NK-92 treated with Interleukin-12 subunit alpha and Interleukin-12 subunit beta, amount 100 ng/mL, for 24 hours (cell line): ENCODE measurements at regions not wholly inside any gene's neighbourhood (a gene's known extent, or its start where the extent isn't known, plus 50 kb on each side); places are given as distances from the start of the nearest gene placed in this dataset.
"Not testable (repeated sequence)": the region's sequence is repeated elsewhere in the genome, so short reads cannot be mapped to it uniquely, and the experiment has no call there.

Experiments used
- DNase-seq: peaks from one replicate; lab custom pipeline; 2025; lab: John Stamatoyannopoulos, UW

DNA sequence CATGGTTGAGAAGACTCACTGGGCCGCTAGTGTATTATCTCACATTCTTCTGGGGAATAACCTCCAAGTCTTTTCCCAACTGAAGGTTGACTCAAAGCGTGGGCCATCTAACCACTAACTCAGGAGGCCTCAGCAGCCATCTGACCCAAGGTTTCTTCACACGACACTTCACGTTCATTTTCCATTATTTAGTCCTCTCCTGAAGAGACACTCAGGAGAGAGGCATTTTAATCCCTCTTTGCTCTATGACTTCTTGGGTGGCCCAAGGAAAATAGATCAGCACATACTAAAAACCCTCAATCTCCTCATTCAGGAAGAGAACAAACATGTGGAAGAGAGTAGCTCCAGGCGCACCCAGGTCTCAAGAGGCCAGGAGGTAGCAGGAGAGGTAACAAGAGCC, 252.8 kb upstream of the FOXF1 start:
- DNase-seq = no peak

DNA sequence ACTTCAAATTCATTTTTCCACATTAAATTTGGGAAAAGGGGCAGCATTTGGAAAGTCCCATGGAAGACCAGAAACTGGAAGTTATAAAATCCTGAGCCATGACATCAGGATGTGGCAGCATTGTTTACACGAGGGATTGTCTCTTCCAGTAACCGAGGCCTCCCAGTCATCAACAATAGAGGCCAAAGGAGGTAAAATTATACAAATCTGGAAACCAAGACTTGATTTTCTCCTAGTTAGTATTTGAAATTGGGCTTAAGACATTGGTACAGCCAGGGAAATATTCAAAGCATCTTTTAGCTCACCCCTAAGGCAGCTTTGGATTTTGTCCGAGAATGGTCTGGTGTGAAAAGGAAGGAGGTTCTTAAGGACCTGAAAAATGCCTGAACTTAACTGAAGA, 251.6 kb upstream of the FOXF1 start:
- DNase-seq = no peak

DNA sequence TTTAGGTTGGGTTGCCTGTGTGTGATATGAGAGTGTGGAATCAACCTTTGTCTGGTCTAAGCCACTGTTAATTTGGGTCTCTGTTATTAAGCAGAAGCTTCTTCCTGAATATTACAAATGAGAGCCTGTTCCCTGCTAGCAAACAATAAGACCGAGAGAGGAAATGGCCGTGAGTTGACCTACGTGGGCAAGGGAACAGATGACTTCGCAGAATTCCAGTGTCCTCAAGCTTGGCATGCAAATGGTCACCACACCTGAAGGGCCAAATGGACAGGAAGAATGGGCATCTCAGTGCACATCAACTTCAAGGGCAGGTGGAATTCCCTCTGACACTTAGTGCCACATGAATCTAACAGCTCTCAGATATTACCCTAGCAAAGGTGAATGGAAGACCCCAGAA, 250.8 kb upstream of the FOXF1 start:
- no peak for DNase-seq

DNA sequence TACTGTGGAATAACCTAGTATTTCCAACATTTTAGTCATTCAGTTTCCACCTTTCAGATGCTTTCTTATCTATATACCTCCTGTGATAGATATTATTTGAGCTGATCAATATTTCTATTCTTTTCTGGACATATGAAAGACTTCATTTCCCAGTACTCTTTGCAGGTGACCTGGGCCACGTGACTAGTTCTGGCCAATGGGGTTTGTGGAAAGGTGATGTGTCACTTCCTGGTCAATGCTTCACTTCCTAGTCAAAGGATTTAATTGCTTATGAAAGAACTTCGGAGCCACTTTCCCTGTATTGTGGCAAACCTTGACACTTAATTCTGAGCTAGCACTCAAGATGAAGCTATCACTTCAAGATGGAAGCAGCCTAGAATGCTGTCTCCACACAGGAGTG, 248.9 kb upstream of the FOXF1 start:
- DNase-seq = no peak

DNA sequence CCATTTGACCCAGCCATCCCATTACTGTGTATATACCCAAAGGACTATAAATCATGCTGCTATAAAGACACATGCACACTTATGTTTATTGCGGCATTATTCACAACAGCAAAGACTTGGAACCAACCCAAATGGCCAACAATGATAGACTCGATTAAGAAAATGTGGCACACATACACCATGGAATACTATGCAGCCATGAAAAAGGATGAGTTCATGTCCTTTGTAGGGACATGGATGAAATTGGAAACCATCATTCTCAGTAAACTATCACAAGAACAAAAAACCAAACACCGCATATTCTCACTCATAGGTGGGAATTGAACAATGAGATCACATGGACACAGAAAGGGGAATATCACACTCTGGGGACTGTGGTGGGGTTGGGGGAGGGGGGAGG, 242.7 kb upstream of the FOXF1 start:
- DNase-seq = not testable (repeated sequence)

DNA sequence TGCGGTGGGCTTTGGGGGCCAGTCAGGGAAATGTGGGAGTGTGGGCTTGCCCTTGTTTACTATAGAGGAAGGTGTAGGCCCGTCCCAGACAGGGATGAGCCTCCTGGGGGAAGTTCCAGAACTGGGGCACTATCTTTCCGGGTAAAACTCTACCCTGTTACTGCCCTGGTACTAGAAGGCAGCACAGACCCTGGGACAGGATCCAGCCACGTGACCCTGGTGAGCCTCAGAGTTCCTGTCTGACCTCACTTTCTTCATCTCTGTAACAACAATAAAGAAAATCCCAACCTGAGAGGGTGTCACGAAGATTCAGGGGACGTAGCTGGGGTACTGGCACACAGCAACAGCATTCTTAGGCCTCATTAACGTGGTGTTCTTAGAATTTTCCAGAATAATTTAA, 239.6 kb upstream of the FOXF1 start:
- no peak for DNase-seq

DNA sequence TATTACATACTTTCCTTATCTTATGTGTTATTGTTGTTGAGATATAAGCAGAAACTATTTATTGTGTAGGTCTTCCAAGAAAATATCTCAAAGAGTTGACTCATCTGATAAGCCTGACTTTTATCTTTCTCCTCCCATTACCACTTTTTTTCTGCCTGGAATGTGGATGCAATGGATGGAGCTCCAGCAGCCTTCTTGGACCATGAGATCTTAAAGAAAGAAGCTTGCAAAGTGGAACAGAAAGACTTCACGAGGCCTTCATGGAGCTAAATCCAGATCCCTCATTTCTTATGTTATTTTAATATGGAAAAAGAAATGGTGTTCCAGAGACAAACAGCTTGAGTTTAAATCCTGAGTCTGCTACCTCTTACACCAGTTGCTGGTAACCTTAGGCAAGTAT, 237.6 kb upstream of the FOXF1 start:
- DNase-seq = no peak

DNA sequence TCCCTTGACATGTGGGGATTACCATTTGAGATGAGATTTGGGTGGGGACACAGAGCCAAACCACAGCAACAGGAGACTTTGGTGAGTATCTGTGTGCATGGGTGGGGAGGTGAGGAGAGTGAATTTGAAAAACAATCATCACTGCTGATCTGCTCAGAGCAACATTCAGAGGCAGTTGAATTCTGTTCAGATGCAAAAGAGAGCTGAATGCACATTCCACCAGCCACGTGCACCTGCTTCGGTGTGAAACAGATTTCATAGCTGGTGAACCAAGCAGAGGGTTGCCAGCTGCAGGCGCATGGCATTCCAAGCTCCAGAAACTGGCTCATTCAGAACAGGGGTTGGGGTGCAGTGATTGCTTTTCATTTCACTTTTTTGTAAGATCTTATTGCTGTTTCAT, 233.1 kb upstream of the FOXF1 start:
- no peak for DNase-seq

DNA sequence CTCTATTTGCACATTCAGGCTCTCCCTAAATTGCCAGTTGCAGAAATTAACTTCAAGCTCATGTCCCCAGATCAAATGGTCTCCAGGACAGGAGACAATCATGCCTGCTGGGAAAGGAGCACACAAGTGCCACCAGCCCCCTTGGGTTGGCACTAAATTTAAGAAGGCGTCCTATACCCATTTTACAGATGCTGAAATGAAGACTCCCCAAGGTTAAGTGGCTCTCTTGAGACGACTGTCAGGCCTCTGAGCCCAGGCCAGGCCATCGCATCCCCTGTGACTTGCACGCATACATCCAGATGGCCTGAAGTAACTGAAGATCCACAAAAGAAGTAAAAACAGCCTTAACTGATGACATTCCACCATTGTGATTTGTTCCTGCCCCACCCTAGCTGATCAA, 232.5 kb upstream of the FOXF1 start:
- not testable (repeated sequence) for DNase-seq

DNA sequence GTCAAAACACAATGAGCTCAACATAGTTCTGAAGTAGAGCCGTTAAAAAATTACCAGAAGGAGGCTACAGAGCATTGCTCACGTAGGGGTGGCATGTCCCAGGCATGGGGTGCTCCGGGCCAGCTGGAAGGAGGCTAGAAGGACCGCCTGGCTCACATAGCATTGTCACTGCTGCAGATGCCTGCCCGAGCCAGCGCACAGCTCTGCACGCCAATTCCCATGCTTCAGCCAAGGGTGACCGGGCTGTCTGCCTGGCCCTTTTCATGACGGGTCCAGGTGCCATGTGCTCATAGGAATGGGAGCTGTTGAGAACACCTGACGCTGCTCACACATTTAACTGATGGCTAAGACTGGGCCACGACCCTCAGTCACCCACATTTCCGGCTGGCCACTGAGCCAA, 228.9 kb upstream of the FOXF1 start:
- no peak for DNase-seq

DNA sequence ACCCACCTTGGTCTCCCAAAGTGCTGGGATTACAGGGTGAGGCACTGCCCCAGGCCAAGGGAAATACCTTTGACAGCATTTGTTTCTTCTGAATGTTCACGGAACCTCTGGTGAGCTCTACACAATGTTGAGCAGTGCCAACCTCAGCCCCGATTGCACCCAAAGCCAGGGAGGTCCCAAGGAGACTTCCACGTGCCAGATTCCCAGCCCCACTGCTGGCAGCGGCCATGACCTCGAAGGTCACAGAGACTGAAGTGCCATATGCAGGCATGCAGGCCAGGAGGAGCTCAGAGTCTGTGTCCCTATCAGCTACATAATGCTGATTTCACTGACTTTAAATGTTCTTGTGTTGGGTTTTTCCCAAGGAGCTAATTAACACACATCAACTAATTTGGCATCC, 226.4 kb upstream of the FOXF1 start:
- no peak for DNase-seq

DNA sequence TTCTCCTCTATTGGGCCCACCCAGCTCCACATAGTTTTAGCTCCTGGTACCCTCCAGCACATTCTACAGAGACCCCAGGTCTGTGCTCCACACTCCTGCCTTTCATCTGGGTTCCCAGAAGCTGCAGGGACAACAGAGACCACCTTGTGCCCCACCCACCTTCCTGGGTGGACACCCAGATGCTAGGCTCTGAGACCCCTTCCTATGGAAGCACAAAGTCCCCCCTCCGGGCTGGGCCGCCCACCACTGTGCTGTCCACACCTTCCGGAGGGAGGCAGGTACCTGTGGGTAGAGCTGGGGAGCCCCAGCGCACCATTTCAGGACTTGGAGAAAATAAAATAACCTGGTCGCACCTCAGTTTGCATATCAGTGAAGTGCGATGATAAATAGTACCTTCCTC, 224.9 kb upstream of the FOXF1 start:
- no peak for DNase-seq

DNA sequence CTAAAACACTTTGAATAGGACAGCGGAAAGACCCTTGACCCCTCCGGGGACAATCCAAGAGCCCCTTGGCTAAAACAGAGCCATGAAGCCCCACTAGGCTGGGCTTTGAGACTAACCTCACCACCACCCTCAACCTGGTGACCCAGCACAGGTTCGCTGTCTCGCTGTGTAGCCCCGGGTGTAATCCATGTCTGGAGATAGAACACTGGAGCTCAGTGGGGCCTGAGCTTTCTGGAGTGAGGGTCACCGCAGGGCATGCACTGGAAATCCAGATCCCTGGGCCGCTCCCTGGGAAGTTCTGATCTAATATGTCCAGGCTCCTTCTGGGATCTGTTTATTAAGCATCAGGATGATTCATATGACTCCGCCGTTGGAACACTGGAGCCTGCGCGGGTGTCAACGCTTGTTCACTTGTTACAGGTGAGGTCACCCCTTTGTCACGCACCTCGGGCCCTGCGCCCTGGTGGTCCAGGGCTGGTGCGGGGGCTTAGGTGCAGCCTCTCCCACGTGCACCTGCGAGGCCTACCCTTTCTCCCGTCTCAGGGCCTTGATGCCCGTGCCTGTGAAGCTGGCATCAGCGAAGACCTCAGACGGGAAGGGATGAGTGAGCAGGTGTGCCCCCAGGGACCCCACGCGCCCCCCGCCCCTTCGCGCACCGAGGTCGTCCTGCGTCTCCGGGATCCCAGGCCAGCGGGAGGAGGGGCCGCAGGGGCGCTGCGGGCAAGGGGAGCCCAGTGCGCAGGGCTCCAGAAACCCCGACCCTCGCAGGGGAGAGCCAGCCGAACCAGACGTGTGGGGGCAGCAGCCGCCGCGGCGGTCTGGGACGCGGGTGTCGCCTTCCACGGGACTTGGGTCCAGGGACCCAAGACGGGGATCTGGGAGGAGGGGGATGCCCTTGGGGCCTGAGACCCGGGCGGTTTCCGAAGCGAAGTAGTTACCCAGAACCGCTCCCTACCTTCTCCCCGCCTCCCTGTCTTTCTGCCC, 224.1 kb upstream of the FOXF1 start:
- no peak for DNase-seq

DNA sequence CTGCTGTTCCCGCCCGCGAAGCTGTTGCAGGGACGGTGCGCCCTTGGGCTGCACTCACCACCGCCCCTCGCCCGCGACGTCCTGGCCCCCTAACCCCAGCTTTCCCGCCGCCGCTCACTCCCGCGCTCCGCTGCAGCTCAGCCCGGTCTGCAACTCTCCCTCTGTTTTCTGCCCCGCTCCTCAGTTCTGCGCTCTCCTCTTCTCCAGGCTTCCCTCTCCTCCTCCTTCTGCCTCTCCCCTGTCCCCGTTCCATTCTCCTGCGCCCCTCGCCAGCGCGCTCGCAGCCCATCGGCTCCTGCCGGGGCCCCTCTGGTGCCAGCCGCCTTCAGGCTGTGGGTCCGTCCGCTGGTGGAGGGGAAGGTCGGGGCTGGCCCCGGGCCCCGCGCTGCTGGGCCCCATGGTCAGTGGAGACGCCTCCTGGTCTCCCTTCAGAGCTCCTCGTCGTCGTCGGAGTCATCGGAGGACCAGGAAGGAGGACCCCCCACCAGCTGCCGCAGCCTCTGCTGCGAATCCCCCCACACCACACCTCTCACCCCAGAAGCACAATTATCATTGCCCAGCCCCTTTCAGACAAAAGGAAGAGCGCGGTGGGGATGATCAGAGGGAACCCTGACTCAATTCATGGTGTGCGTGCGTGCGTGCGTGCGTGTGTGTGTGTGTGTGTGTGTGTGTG, 223.2 kb upstream of the FOXF1 start:
- no peak for DNase-seq

DNA sequence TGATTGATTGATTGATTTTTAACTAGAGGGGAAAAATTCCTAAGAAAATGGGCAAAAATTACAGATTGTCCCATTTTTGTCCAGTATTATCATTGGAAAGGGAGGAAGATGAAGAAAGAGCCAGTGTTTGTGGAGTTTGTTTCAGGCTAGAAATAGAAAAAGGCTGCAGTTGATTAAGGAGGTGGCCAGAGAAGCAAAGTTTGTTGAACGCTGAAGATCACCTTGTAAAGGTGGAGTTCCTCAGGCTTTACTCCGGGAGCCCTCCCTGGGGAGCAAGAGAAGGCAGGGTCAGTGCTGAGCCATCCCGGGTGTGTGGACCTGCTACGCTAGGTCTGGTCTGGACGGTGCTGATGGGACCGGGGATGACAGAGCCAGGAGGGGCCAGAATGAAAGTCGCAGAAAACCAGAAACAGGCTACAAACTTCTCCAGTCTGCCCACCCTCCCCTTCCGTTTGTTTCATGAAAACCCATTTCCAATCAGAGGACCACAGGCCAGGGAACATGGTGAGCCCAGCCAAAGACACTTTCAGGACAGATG, 222.6 kb upstream of the FOXF1 start:
- no peak for DNase-seq

DNA sequence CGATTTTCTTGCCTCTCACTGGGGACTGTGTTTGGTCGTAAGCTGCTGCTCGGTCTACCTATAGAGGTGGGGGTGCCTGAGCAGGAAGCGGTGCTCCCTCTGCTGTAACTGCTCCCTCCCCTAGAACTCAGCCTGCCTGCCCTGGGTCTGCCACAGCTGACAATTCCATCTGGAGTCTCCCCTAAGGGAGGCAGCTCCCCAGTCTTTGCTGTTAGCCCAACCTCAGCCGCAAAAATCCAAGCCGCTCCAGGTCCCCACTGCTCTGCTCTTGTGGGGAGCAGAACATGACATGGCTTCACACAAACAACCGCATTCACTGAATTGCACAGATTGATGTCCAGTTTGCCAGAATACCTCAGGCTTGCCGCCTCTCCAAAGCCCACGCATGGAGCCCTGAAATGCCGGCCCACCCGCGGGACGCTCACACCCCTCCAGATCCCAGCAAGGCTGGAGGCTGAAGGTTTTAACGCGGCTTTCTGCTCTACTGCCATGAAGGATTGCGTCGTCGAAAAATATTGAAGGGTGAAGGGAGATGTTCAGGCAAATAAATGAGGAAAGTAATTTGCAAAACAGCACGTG, 221.5 kb upstream of the FOXF1 start:
- no peak for DNase-seq

DNA sequence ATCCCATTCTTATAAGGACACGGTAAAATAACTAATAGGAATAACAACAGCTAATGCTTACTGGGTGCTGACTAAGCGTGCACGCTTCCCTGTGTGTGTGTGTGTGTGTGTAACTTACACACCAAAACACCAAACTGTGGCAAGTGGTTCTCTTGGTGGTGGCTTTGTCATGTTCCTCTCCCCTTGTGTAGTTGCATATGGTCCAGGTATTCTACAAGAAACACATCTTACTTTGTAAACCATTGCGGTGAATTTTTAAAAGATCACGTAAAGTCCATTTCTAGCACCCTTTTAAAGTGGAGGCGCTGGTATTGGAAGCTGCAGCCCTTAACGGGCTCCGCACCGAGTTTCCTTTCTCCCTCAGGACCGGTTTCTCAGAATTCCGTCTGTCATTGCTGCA, 221.0 kb upstream of the FOXF1 start:
- no peak for DNase-seq

DNA sequence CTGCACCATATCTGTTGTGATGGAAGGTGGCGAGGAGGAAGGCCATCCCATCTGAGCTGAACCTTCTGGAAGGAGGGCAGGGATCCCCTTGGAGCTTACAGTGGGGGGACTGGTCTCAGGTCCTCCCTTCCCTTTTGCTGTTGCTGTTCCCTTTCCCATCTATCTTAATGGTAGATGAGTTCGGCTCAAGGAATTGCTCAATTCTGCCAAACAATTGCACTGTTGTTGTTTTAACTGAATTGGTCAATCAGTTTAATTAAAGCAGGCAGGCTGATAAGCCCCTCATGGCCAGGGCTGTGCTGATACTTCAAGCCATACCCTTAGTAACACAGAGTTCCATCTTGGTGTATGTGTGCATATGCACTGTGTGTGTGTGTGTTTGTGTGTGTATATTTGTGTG, 220.4 kb upstream of the FOXF1 start:
- DNase-seq = no peak

DNA sequence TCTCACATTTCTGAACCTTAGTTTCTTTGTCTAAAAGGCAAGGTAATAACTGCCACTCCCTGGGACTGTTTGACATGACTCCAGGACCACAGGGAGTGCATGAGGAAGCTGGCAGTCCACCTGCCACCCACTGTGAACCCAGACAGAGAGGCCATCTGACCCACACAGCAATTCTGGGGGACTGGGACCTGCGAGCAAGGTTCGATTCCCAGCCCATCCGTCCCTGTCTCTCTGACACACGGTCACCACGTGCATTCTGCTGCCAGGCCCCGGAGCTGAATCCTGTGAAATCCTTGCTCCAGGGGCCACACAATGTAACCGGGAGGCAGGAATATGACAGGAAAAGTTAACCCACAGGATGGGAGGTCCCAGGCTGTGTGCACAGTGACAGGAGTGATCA, 218.8 kb upstream of the FOXF1 start:
- DNase-seq = no peak

DNA sequence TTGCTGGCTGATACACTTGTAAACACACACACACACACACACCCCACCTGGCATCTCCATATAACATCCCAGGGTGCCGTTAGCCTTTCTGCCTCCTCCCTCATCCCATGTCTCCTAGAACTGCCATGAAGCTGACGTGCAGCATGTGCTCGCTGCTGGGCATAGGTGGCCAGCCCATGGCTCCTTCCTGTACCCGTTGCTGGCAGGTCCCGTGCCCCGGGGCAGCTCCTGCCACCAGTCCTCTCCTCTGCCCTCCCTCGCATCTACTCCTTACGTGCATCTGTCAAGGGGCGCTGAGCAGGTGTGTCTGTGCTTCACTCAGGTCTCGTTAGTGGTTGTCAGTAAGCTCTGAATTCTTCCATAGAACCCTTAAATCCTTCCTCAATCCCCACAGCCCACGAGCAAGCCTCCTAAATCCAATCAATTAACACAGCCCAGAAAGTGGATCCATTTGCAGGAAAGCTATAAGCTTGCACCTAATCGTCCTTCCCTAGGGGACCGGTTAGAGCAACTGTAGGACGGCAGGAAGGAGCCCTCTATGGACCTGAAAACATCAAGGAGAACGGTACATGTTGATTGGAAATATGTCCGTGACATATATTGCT, 218.1 kb upstream of the FOXF1 start:
- no peak for DNase-seq

DNA sequence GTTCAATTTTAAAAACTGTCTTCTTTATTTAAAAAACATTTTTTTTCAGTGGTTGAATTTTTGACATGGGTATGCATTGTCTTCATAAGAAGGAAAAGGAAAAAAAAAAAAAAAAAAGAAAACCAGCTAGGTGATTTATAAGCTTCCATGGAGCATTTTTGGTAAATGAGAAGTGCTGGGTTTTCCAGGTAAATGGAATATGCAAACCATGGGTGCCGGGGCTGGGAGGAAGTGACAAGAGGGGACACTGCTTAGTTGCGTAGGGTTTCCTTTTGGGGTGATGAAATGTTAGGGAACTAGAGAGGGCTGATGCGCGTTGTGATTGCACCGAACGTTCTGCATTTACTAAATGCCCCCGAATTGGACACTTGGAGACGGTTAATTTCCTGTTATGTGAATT, 217.4 kb upstream of the FOXF1 start:
- DNase-seq = no peak

DNA sequence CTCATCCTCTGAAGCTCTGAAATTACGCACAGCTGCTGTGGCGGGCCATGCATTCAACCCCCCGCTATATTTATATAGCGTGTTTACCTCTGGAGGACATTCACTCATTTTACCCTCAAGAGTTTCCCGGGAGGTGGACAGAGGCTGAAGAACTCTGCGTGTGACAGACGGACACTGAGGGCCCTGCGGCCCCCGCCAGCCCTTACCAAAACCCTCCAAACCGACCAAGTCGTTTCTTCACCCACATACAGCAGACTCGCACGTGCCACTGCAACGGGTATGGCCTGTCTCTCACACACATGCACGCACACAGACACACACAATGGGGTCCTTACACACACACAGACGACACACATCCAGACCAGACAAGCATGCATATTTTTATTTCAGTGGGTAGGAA, 216.4 kb upstream of the FOXF1 start:
- DNase-seq = no peak
